Kidney (tissue), 13 donors: ENCODE measurements at regions not wholly inside any gene's neighbourhood (a gene's known extent, or its start where the extent isn't known, plus 50 kb on each side); places are given as distances from the start of the nearest gene placed in this dataset.
A peak's percentile ranks its signal among the peaks of the same experiment; 100 is the strongest.

Experiments
- DNase-seq, 5 donors: peaks; one replicate each; pipeline ENCODE4 v3.0.0-alpha.2; 2013 to 2020
- FAIRE-seq: peaks from 2 replicates; lab custom pipeline; 2012; peaks lifted over from hg19 to GRCh38; lab: Jason Lieb, UNC
- H3K27ac ChIP-seq, 2 donors: one replicate each; pipeline ENCODE4 v1.7.0; 2013; ENCODE audit warnings: low read depth in 2 of 2, low read length in 2 of 2, inconsistent platforms in 1 of 2
- H3K27me3 ChIP-seq: one replicate; pipeline ENCODE4 v1.7.1; 2013; ENCODE audit warnings: low read length, inconsistent platforms; ENCODE audit not compliant: control insufficient read depth, insufficient read depth
- H3K36me3 ChIP-seq, 3 donors: one replicate each; pipeline versions ENCODE4 v1.7.0 to v1.7.1; 2013; ENCODE audit warnings: low read length in 3 of 3, control low read depth in 1 of 3, inconsistent platforms in 1 of 3; ENCODE audit not compliant: insufficient read depth in 3 of 3, control insufficient read depth in 2 of 3
- H3K4me1 ChIP-seq, 3 donors: one replicate each; pipeline versions ENCODE4 v1.7.0 to v1.7.1; 2013; ENCODE audit warnings: low read length in 3 of 3, inconsistent platforms in 1 of 3, low read depth in 1 of 3; ENCODE audit not compliant: control insufficient read depth in 2 of 3, insufficient read depth in 2 of 3
- H3K4me3 ChIP-seq, 3 donors: one replicate each; pipeline versions ENCODE4 v1.7.0 to v1.8.1; 2013; ENCODE audit warnings: low read length in 3 of 3, control low read depth in 1 of 3, inconsistent platforms in 1 of 3
- H3K9ac ChIP-seq, 3 donors: one replicate each; pipeline versions ENCODE4 v1.7.0 to v1.7.1; 2013; ENCODE audit warnings: low read length in 3 of 3, control low read depth in 1 of 3, inconsistent platforms in 1 of 3
- H3K9me3 ChIP-seq, 3 donors: one replicate each; pipeline versions ENCODE4 v1.7.0 to v1.7.1; 2013; ENCODE audit warnings: low read length in 3 of 3, control low read depth in 1 of 3, inconsistent platforms in 1 of 3; ENCODE audit not compliant: control insufficient read depth in 2 of 3, insufficient read depth in 1 of 3
- intact Hi-C: fragments of 100-400 bp; cut with DNase I; formaldehyde crosslinking; loops from one replicate; pipeline ENCODE4 v1.11.1; 2022
- TF ChIP-seq, protein P1 (sequence below): IDR thresholded peaks from 3 replicates; pipeline ENCODE4 v1.5.1; 2012; ENCODE audit warnings: mild to moderate bottlenecking, moderate library complexity, borderline replicate concordance; ENCODE audit not compliant: insufficient read depth; ENCODE audit errors: extremely low read depth
- donor health status: control.
- donor health status: control.
- donor health status: control.
- donor health status: control.
- donor health status: control.
- donor health status: DM: yes; HTN: yes; CAD: no.
- donor health status: Normal renal cell carcinoma (clear cell type).

DNA sequence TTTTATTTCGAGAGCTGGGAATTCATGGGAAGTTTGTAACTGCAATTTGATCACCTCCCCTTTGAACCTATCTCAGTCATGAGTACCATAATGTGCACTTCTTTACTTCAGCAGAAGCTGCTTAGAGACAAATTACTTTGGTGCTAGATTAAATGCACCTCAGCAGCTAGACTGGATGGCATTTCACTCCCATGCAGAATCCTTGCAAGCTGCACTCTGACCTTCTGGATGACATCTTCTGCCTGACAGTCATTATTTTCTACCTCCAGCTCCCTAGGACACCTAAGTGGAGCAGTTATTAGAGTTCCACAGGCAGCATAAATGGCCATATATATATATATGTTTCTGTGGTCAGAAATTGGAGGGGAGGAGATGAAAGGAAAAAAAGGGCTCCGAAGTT lies 366.0 kb upstream of the TMPRSS15 start:
- TF ChIP-seq, protein P1, sequence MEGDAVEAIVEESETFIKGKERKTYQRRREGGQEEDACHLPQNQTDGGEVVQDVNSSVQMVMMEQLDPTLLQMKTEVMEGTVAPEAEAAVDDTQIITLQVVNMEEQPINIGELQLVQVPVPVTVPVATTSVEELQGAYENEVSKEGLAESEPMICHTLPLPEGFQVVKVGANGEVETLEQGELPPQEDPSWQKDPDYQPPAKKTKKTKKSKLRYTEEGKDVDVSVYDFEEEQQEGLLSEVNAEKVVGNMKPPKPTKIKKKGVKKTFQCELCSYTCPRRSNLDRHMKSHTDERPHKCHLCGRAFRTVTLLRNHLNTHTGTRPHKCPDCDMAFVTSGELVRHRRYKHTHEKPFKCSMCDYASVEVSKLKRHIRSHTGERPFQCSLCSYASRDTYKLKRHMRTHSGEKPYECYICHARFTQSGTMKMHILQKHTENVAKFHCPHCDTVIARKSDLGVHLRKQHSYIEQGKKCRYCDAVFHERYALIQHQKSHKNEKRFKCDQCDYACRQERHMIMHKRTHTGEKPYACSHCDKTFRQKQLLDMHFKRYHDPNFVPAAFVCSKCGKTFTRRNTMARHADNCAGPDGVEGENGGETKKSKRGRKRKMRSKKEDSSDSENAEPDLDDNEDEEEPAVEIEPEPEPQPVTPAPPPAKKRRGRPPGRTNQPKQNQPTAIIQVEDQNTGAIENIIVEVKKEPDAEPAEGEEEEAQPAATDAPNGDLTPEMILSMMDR, result no peak
- Histone ChIP-seq H3K9me3 (no peaks in the 10 kb centered on the region), H3K27me3 (no peaks in the 10 kb centered on the region), H3K4me1 (no peaks in the 10 kb centered on the region), H3K9ac (no peak overlapping the region), H3K36me3 (no peaks in the 10 kb centered on the region), H3K27ac (no peak overlapping the region), H3K4me3 (no peak overlapping the region)
- DNase-seq (no peak), FAIRE-seq (no peak)
- intact Hi-C loops, result no loop called here

- H3K9me3 ChIP-seq, result no peaks in the 10 kb centered on the region
- TF ChIP-seq, protein P1, result no peak
- DNase-seq, result no peak
- H3K36me3 ChIP-seq, result no peaks in the 10 kb centered on the region
- intact Hi-C loops, result no loop called here
- no peak overlapping the region for H3K9ac ChIP-seq
- no peak overlapping the region for H3K4me3 ChIP-seq
- no peaks in the 10 kb centered on the region for H3K27me3 ChIP-seq
- no peak overlapping the region for H3K27ac ChIP-seq
- no peaks in the 10 kb centered on the region for H3K4me1 ChIP-seq
- no peak for FAIRE-seq
Measured at GRCh38 chr21:18771845-18772380, 368.3 kb upstream of the TMPRSS15 start.

- Histone ChIP-seq H3K36me3 (no peaks in the 10 kb centered on the region), H3K9me3 (no peaks in the 10 kb centered on the region), H3K27me3 (no peaks in the 10 kb centered on the region), H3K27ac (no peak overlapping the region), H3K4me3 (no peak overlapping the region), H3K4me1 (no peaks in the 10 kb centered on the region), H3K9ac (no peak overlapping the region)
- DNase-seq (peak in 2 of 5 donors; percentile 1 to 8), FAIRE-seq (no peak)
- TF ChIP-seq, protein P1, result no peak
- intact Hi-C loops, result no loop called here
Measured at GRCh38 chr21:18772404-18772803, 368.8 kb upstream of the TMPRSS15 start.

DNA sequence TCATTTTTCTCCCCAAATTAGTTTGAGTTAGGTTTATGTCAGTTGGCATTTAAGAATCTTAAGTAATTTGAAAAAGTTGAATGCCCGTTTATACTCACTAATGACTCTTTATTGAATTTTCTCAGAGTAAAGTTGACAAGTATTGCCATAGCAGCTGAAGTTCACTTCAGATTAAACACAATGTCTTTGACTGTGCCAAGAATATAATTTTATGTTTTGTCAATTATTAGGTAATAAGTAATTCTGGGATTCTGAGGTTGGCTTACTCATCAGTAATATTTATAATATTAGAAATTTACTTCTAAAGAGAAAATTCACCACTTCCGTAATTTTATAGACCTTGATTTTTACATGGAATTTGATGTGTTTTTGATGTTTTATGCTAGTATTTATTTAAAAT lies 369.3 kb upstream of the TMPRSS15 start:
- H3K4me1 ChIP-seq, result no peaks in the 10 kb centered on the region
- no peak overlapping the region for H3K9ac ChIP-seq
- H3K27ac ChIP-seq, result no peak overlapping the region
- DNase-seq (no peak), FAIRE-seq (no peak)
- no peaks in the 10 kb centered on the region for H3K9me3 ChIP-seq
- TF ChIP-seq, protein P1, result no peak
- intact Hi-C loops, result no loop called here
- H3K27me3 ChIP-seq, result no peaks in the 10 kb centered on the region
- H3K36me3 ChIP-seq, result no peaks in the 10 kb centered on the region
- no peak overlapping the region for H3K4me3 ChIP-seq
